NCI-H748 (cell line): ENCODE measurements at regions not wholly inside any gene's neighbourhood (a gene's known extent, or its start where the extent isn't known, plus 50 kb on each side); places are given as distances from the start of the nearest gene placed in this dataset.

ENCODE experiments used
- DNase-seq: peaks from one replicate; lab custom pipeline; 2025; ENCODE audit not compliant: unreplicated experiment; lab: John Stamatoyannopoulos, UW

- no peak for DNase-seq
Measured at GRCh38 chr6:140641412-140641811, 1267.0 kb upstream of the CITED2 start.

GRCh38 chr6:140636908-140637402 lies 1262.5 kb upstream of the CITED2 start:
- peak; percentile 61 for DNase-seq

GRCh38 chr6:140636271-140636907 lies 1261.9 kb upstream of the CITED2 start:
- DNase-seq: peak; percentile 61

DNA sequence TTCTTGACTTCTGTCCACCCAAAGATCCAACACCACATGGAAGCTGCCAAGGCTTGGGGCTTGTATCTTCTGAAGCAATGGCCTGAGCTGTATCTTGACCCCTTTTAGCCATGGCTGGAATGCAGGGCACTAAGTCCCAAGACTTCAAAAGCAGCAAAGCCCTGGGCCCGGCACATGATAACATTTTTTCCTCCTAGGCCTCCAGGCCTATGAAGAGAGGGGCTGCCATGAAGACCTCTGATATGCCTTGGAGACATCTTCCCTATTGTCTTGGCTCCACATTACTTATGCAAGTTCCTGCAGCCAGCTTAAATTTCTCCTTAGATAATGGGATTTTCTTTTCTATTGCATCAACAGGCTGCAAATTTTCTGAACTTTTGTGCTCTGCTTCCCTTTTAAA lies 1252.6 kb upstream of the CITED2 start:
- DNase-seq: no peak

DNA sequence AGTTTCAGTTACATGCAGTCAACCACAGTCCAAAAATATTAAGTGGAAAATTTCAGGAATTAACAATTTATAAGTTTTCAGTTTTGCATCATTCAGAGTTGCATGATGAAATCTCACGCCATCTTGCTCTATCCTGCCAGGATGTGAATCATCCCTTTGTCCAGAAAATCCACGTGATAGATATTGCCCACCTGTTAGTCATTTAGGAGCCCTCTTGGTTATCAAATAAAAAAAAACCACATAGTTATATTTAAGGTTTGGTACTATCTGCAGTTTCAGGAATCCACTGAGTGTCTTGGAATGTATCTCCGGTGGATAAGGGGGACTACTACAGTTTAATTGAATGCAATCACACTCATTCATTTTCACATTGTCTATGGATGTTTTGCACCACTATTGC lies 1249.0 kb upstream of the CITED2 start:
- DNase-seq: no peak

DNA sequence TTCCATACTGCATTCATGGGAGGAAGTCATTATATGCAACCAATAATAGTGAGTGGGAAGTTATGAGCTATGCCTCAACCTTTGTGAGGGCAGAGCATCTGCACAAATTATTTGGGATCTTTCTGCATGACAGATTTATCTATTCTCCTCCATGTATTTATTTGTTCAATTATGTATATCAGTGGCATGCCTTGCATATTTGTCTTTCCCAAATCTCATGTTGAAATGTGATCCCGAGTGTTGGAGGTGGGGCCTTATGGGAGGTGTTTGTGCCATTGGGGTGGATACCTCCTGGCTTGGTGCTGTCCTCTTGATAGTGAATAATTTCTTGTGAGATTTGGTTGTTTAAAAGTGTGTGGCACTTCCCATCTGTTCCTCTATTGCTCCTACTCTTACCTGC lies 1246.0 kb upstream of the CITED2 start:
- no peak for DNase-seq

DNA sequence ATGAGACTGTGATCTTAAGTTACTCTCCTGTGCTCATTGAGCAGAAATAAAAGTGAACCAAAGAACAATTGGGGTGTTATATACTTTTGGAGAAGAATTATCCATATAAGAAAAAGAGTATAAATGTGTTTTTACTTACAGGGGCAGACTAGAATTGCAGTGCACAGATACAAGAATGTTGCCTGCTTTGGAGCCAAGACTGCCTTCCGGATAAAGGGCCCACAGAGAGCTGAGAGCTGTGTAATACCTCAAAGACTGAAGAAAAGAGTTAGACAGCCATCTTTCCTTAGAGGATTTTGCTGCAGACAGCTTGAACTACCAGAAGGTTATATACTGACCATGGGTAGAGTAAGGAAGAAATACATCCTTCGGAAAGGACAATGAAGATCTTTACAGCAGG lies 1235.5 kb upstream of the CITED2 start:
- no peak for DNase-seq

DNA sequence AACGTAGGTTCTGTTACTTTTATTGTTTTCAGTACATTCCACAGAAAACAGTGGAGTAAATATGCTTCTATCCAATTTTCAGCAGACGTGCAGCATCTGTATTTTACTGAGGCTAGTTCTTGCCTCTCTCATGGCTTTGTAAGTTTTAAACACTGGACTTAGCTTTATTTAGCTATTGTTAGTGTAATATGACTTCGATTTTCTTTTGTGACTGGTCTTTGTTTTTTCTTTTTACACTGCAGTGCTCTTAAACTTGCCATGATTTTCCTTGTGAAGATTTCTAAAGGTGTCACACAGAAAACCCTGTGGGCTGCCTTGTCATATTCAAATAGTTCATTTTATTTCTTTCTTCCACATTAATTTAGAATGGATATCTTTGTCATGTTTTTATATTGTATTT lies 1234.9 kb upstream of the CITED2 start:
- DNase-seq: no peak

- no peak for DNase-seq
Measured at GRCh38 chr6:140604786-140605185, 1230.3 kb upstream of the CITED2 start.

DNA sequence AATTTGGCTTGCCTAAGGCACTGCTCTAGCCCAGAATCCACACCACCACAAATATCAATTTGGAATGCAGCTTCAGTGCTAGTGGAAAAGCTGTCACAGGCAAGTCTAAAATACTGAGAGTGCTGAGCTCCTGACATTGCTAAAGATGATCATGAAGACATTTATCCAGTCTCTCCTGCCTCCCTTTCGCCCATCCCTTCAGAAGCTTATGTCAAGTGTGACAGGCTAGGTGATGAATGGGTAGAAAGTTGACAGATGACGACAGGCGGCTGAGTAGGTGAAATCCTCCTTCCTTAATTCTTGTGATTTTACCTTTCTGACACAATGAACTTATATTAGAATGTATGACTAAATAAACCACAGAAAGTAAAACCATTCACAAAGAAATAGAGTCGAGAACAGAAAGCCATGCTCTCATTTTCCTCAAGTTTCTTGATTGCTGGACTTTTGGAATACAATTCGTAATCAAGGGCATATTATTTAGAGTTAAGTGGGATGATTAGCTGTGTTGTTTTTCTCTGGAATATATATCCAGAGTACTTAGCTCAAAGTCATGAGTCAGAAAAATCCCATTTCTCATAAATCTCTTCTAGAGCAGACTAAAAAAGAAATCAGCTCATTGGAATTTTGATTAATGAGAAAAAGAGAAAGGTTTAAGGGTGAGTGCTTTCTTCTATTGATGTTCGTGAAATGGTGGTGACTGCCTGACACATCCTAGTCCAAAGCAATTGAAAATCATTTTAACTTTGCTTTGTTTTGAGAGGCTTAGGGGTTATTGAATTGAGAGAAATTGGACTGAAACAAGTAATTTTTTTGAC lies 1228.2 kb upstream of the CITED2 start:
- no peak for DNase-seq

- DNase-seq: no peak
Measured at GRCh38 chr6:140601021-140601808, 1226.8 kb upstream of the CITED2 start.

GRCh38 chr6:140599916-140600315 lies 1225.5 kb upstream of the CITED2 start:
- no peak for DNase-seq

GRCh38 chr6:140597181-140597580 lies 1222.7 kb upstream of the CITED2 start:
- no peak for DNase-seq

DNA sequence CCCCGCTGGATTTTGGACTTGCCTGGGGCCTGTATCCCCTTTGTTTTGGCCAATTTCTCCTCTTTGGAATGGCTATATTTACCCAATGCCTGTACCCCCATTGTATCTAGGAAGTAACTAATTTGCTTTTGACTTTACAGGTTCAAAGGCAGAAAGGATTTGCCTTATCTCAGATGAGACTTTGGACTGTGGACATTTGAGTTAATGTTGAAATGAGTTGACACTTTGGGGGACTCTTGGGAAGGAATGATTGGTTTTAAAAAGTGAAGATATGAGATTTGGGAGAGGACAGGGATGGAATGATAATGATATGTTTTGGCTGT lies 1220.3 kb upstream of the CITED2 start:
- no peak for DNase-seq

GRCh38 chr6:140592877-140593276 lies 1218.4 kb upstream of the CITED2 start:
- no peak for DNase-seq

- DNase-seq: no peak
Measured at GRCh38 chr6:140590641-140591040, 1216.2 kb upstream of the CITED2 start.

- DNase-seq: peak; percentile 65
Measured at GRCh38 chr6:140586426-140587061, 1212.1 kb upstream of the CITED2 start.

DNA sequence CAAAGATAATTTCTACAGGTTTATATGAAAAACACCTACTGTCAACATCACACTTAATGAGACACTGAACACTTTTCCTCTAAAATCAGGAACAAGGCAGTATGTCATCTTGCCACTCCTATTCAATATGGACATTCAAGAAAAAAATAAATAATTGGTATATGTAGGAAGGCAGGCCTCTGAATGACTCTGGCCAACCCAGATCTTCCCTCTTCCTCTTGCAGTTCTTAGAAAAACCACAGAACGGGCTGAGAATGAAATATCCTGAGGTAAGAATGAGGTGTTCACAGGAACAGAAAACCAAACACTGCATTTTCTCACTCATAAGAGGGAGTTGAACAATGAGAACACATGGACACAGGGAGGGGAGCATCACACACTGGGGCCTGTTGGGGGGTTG lies 1207.2 kb upstream of the CITED2 start:
- no peak for DNase-seq

- no peak for DNase-seq
Measured at GRCh38 chr6:140579918-140580317, 1205.5 kb upstream of the CITED2 start.

- no peak for DNase-seq
Measured at GRCh38 chr6:140576004-140576555, 1201.6 kb upstream of the CITED2 start.

DNA sequence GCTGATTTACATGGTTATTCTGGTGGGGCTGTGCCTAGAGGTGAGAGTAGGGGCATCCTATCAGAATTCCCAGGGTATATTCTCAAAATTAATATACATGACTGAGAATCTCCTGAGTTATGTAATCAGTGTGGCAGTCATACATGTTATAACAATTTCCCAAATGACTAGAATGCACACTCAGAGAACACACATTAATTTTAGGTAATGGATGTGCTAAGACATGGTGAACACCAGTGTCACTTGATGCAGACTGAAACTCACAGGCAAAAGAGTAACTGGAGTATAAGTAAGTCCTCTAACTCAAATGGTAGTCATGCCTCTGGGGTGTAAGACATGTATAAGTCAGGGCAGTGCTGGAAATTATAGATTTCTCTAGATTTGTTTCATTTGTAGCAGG lies 1198.4 kb upstream of the CITED2 start:
- no peak for DNase-seq
